Ectodermal cell (in vitro differentiated cells): ENCODE measurements at regions not wholly inside any gene's neighbourhood (a gene's known extent, or its start where the extent isn't known, plus 50 kb on each side); places are given as distances from the start of the nearest gene placed in this dataset.

ENCODE experiments used
- H3K27ac ChIP-seq: 2 replicates; pipeline ENCODE4 v1.7.0; 2013; ENCODE audit warnings: mild to moderate bottlenecking, low read depth, low read length; ENCODE audit not compliant: insufficient read depth, poor library complexity, severe bottlenecking
- H3K27me3 ChIP-seq: 2 replicates; pipeline ENCODE4 v1.7.0; 2013; ENCODE audit warnings: mild to moderate bottlenecking, low read length; ENCODE audit not compliant: insufficient read depth, control insufficient read depth, poor library complexity, severe bottlenecking
- H3K36me3 ChIP-seq: one replicate; pipeline ENCODE4 v1.7.0; 2013; ENCODE audit warnings: low read length; ENCODE audit not compliant: control insufficient read depth, insufficient read depth
- H3K4me1 ChIP-seq: one replicate; pipeline ENCODE4 v1.7.0; 2013; ENCODE audit warnings: low read length; ENCODE audit not compliant: control insufficient read depth, insufficient read depth
- H3K4me3 ChIP-seq: 2 replicates; pipeline ENCODE4 v1.7.0; 2013; ENCODE audit warnings: low read depth, low read length, control low read depth; ENCODE audit not compliant: insufficient read depth
- H3K9me3 ChIP-seq: 2 replicates; pipeline ENCODE4 v1.7.0; 2013; ENCODE audit warnings: mild to moderate bottlenecking, low read length, moderate library complexity; ENCODE audit not compliant: control insufficient read depth
- WGBS, 2 experiments: methylation state at CpG; one replicate each; pipeline ENCODE4 v1.1.7; 2013; ENCODE audit warnings: missing lambda C conversion rate in 2 of 2; 5-methylcytosine and 5-hydroxymethylcytosine counted together

DNA sequence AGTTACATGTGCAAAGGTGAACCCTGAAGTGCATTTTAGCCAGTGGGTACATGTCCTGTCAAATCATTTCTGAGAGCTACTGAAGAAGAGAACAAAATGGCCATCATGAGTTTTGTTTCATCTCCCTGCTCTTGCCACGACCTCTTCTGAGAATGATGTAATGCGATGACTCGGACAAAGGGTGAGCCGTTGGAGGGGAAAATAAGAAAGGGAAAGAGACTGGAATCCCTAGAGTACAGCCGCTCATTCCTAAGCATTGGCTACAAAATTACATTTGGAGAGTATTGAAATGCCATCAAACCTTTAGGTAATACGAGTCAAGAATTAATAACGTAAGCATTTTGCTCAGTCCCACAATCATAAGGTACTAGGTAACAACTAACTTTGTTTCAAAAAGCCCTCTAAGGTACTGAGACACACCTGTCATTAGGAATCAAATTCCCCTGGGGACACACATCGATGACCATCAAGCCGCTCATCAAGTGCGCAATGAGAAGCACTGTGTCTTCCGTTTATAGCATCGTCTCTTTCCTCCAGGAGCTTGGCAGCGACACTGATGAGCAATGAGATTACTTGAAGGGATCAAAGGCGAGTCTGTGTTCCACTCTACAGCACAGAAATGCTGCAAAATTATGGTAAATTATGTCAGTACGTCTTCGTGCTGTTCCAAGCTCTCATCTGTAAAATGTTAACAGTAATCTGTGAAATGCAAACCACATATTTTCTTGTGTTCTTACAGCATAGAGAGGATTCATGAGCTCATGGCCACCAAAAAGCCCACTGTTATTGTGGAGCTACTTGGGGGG is 97.3 kb upstream of the PIEZO2 start:
- H3K36me3 ChIP-seq, result no peaks in the 10 kb centered on the region
- WGBS, 2 experiments, result 93 to 95% methylated on average over 16 of the region's 16 CpGs
- H3K4me3 ChIP-seq, result no peak overlapping the region
- H3K27ac ChIP-seq, result no peak overlapping the region
- no peaks in the 10 kb centered on the region for H3K9me3 ChIP-seq
- H3K27me3 ChIP-seq, result no peaks in the 10 kb centered on the region
- H3K4me1 ChIP-seq, result no peaks in the 10 kb centered on the region

DNA sequence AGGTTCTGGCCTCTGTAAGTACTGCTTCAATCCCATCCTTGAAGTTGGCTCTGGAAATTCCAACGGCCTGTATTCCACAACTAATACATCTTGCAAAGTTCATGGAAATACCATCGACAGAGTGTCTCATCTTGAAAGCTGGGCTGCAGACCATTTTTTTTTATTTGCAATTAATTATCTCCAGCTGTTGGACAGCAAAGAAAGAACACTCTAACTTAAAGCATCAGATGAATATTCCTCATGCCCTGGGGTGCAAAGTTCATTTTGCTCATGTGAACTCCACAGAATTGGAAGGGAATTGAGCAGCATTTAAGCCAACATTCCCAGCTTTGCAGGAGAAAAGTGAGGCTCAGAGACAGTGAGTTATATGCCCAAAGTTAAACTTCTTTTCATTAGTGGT is 96.5 kb upstream of the PIEZO2 start:
- WGBS, 2 experiments, result 84 to 90% methylated on average over 2 of the region's 2 CpGs

GRCh38 chr18:11237484-11237883 is 88.1 kb upstream of the PIEZO2 start:
- no peaks in the 10 kb centered on the region for H3K9me3 ChIP-seq
- no peaks in the 10 kb centered on the region for H3K4me1 ChIP-seq
- H3K36me3 ChIP-seq, result no peaks in the 10 kb centered on the region
- 84 to 89% methylated on average over 2 of the region's 2 CpGs for WGBS, 2 experiments
- no peak overlapping the region for H3K4me3 ChIP-seq
- no peaks in the 10 kb centered on the region for H3K27me3 ChIP-seq
- H3K27ac ChIP-seq, result no peak overlapping the region

More for the DNA sequence above, 96.5 kb upstream of the PIEZO2 start:
- Histone ChIP-seq H3K27ac (no peak overlapping the region), H3K36me3 (no peaks in the 10 kb centered on the region), H3K4me1 (no peaks in the 10 kb centered on the region), H3K9me3 (no peaks in the 10 kb centered on the region), H3K4me3 (no peak overlapping the region), H3K27me3 (no peaks in the 10 kb centered on the region)

GRCh38 chr18:11237066-11237465 is 87.7 kb upstream of the PIEZO2 start:
- H3K27ac ChIP-seq, result no peak overlapping the region
- 87 to 88% methylated on average over 1 of the region's 1 CpG for WGBS, 2 experiments

GRCh38 chr18:11224153-11224552 is 74.8 kb upstream of the PIEZO2 start:
- H3K36me3 ChIP-seq, result no peaks in the 10 kb centered on the region
- WGBS, 2 experiments, result 94% methylated on average over 7 of the region's 7 CpGs

More at GRCh38 chr18:11237066-11237465, 87.7 kb upstream of the PIEZO2 start:
- Histone ChIP-seq H3K36me3 (no peaks in the 10 kb centered on the region), H3K9me3 (no peaks in the 10 kb centered on the region), H3K4me1 (no peaks in the 10 kb centered on the region), H3K4me3 (no peak overlapping the region), H3K27me3 (no peaks in the 10 kb centered on the region)

DNA sequence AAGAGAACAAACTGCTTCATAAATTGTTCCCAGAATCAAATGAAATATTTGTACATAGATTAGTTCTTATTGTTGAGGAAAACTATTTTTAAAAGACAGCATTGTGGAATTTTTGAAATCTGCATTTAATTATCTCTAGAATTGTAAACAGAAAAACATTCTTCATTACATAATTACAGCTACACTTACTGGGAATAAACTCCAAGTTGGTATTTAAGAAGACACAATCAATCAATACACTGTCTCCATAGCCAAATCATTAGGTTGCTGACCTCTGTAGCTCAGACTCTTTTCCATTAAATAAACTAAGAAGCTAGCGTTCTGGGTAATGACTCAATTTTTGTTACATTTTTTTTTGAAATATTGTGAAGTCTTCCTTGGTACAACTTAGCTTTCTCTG is 70.2 kb upstream of the PIEZO2 start:
- Histone ChIP-seq H3K4me3 (no peak overlapping the region), H3K27me3 (no peaks in the 10 kb centered on the region), H3K9me3 (no peaks in the 10 kb centered on the region), H3K36me3 (no peaks in the 10 kb centered on the region), H3K27ac (no peak overlapping the region), H3K4me1 (no peaks in the 10 kb centered on the region)
- WGBS, 2 experiments, result 86% methylated on average over 1 of the region's 1 CpG; no CpG with 5 or more reads in 1 of the 2 experiments

More at GRCh38 chr18:11224153-11224552, 74.8 kb upstream of the PIEZO2 start:
- Histone ChIP-seq H3K27me3 (no peaks in the 10 kb centered on the region), H3K27ac (no peak overlapping the region), H3K9me3 (no peaks in the 10 kb centered on the region), H3K4me1 (no peaks in the 10 kb centered on the region), H3K4me3 (no peak overlapping the region)

DNA sequence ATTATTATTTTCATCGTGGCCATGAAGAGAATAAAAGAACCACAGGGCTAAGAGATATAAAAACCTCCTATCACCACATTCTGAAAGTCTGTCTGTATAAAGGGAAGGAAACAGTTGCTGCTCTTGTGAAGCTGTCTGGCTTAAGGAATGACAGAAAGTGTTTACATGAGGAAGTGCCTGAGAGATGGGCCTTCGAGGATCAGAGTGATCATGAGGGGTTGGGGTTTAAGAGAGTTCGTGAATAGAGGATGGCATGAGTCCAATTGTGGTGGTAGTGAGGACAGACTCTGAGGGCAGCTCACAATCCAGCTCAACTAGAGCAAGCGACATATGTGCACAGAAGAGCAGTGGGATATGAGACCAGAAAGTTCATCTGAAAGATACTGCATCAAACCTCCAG is 65.8 kb upstream of the PIEZO2 start:
- Histone ChIP-seq H3K36me3 (no peaks in the 10 kb centered on the region), H3K27ac (no peak overlapping the region), H3K4me1 (no peaks in the 10 kb centered on the region), H3K9me3 (no peaks in the 10 kb centered on the region), H3K27me3 (no peaks in the 10 kb centered on the region), H3K4me3 (no peak overlapping the region)
- WGBS, 2 experiments, result 90 to 93% methylated on average over 3 of the region's 4 CpGs

- Histone ChIP-seq H3K27me3 (no peaks in the 10 kb centered on the region), H3K27ac (no peak overlapping the region), H3K36me3 (no peaks in the 10 kb centered on the region), H3K9me3 (no peaks in the 10 kb centered on the region), H3K4me3 (no peak overlapping the region), H3K4me1 (no peaks in the 10 kb centered on the region)
- 96 to 98% methylated on average over 3 of the region's 3 CpGs for WGBS, 2 experiments
Observed at GRCh38 chr18:11204020-11204419, 54.7 kb upstream of the PIEZO2 start.

- Histone ChIP-seq H3K27ac (no peak overlapping the region), H3K36me3 (no peaks in the 10 kb centered on the region)
- WGBS, 2 experiments, result 56 to 70% methylated on average over 3 of the region's 3 CpGs
Observed at GRCh38 chr18:11199477-11199876, 50.1 kb upstream of the PIEZO2 start.

More at GRCh38 chr18:11199477-11199876, 50.1 kb upstream of the PIEZO2 start:
- Histone ChIP-seq H3K27me3 (no peaks in the 10 kb centered on the region), H3K4me3 (no peak overlapping the region), H3K4me1 (no peaks in the 10 kb centered on the region), H3K9me3 (no peaks in the 10 kb centered on the region)
